HepG2 (cell line): ENCODE measurements at regions not wholly inside any gene's neighbourhood (a gene's known extent, or its start where the extent isn't known, plus 50 kb on each side); places are given as distances from the start of the nearest gene placed in this dataset.

Experiments
- ATAC-seq: fragments of 200-7000 bp; cut with Tn5 transposase; 3 replicates; pipeline ENCODE4 v1.9.1; 2020; ENCODE audit warnings: mild to moderate bottlenecking, moderate library complexity
- BruUV-seq: library from RNA; stranded (reverse); fragments of 400-500 nt; replicated peaks from 2 replicates; lab custom pipeline; 2021; lab: Mats Ljungman, UMichigan
- CTCF ChIA-PET: fragments of 300-600 bp; formaldehyde crosslinking; extraction: SDS; loops from one replicate; lab custom pipeline; 2021; ENCODE audit warnings: low total read pairs, inconsistent platforms, low intra/inter-chr PET ratio; lab: Yijun Ruan, JAX
- POLR2A ChIA-PET: fragments of 350-600 bp; sonication (Branson Sonifier 250); formaldehyde crosslinking; loops from one replicate; lab custom pipeline; 2020; ENCODE audit warnings: antibody characterized with exemption, inconsistent platforms; lab: Yijun Ruan, JAX
- DNase-seq: peaks from one replicate; pipeline ENCODE4 v3.0.0-alpha.2; 2015; ENCODE audit warnings: low spot score
- FAIRE-seq: peaks from 3 replicates; lab custom pipeline; 2011; peaks lifted over from hg19 to GRCh38; lab: Jason Lieb, UNC
- H2AFZ ChIP-seq: one replicate; pipeline ENCODE4 v1.6.1; 2011; ENCODE audit warnings: low read length, inconsistent platforms
- H3K27ac ChIP-seq: fragments of 300-600 bp; 3 replicates; pipeline ENCODE4 v1.8.0; 2011; ENCODE audit warnings: mixed run types, mild to moderate bottlenecking, mixed read lengths, low read length, inconsistent platforms; ENCODE audit not compliant: insufficient read depth; ENCODE audit errors: extremely low read length
- H3K27me3 ChIP-seq, 2 experiments: fragments of 200-600 bp in 1 of 2; 2 replicates in 1 of 2; 3 replicates in 1 of 2; pipeline versions ENCODE4 v1.6.0 to v1.8.0; 2011; ENCODE audit warnings: low read length in 2 of 2, mild to moderate bottlenecking in 2 of 2, moderate library complexity in 2 of 2, inconsistent platforms in 1 of 2; ENCODE audit not compliant: insufficient read depth in 2 of 2, control insufficient read depth in 1 of 2
- H3K36me3 ChIP-seq, 2 experiments: fragments of 200-600 bp in 1 of 2; replicated peaks in 1 of 2; 2 replicates in 1 of 2; 3 replicates in 1 of 2; pipeline versions ENCODE4 v1.5.1 to v1.8.0; 2011; ENCODE audit warnings: low read length in 2 of 2, inconsistent platforms in 1 of 2; ENCODE audit not compliant: insufficient read depth in 2 of 2, control insufficient read depth in 1 of 2
- H3K4me1 ChIP-seq: 2 replicates; pipeline ENCODE4 v1.5.1; 2012; ENCODE audit warnings: low read length, inconsistent platforms; ENCODE audit not compliant: insufficient read depth
- H3K4me2 ChIP-seq: 2 replicates; pipeline ENCODE4 v1.6.0; 2011; ENCODE audit warnings: low read depth, low read length, inconsistent platforms
- H3K4me3 ChIP-seq, 3 experiments: fragments of 200-600 bp in 1 of 3; sonication (generic), shearing (Covaris generic) in 1 of 3; replicated peaks in 1 of 3; 2 replicates each; pipeline ENCODE4 v1.5.1; 2011 to 2016; ENCODE audit warnings: low read length in 3 of 3, inconsistent platforms in 2 of 3, low read depth in 2 of 3, mild to moderate bottlenecking in 2 of 3, control low read depth in 1 of 3, mixed read lengths in 1 of 3; ENCODE audit not compliant: insufficient read depth in 1 of 3
- H3K79me2 ChIP-seq: one replicate; pipeline ENCODE4 v1.6.1; 2011; ENCODE audit warnings: low read length, inconsistent platforms; ENCODE audit not compliant: insufficient read depth
- H3K9ac ChIP-seq: 2 replicates; pipeline ENCODE4 v1.6.0; 2011; ENCODE audit warnings: mild to moderate bottlenecking, low read depth, low read length, inconsistent platforms; ENCODE audit not compliant: insufficient read depth
- H3K9me3 ChIP-seq: 2 replicates; pipeline ENCODE4 v1.5.1; 2012; ENCODE audit warnings: mild to moderate bottlenecking, low read length
- H4K20me1 ChIP-seq: 2 replicates; pipeline ENCODE4 v1.6.0; 2011; ENCODE audit warnings: inconsistent platforms, mild to moderate bottlenecking, low read length, moderate library complexity; ENCODE audit not compliant: insufficient read depth
- BCL6 ChIP-seq: IDR thresholded peaks from 2 replicates; pipeline ENCODE4 v1.6.1; 2016; ENCODE audit warnings: missing genetic modification reagents, missing compliant biosample characterization
- ETS1 ChIP-seq: sonication (generic); formaldehyde crosslinking; IDR thresholded peaks from 2 replicates; pipeline ENCODE4 v1.4.0; 2020; ENCODE audit warnings: missing genetic modification reagents
- FOSL1 ChIP-seq: sonication (generic); formaldehyde crosslinking; IDR thresholded peaks from 2 replicates; pipeline ENCODE4 v1.9.0; 2021; ENCODE audit warnings: missing genetic modification reagents, borderline replicate concordance
- GABPA ChIP-seq, 2 experiments: IDR thresholded peaks; 2 replicates each; pipeline ENCODE4 v1.6.1; 2011 to 2016; ENCODE audit warnings: low read depth in 2 of 2, low read length in 1 of 2, missing biosample characterization in 1 of 2, missing genetic modification characterization in 1 of 2
- JUND ChIP-seq: sonication (generic); formaldehyde crosslinking; IDR thresholded peaks from 2 replicates; pipeline ENCODE4 v1.8.0; 2022; ENCODE audit warnings: mild to moderate bottlenecking, missing genetic modification reagents
- KLF6 ChIP-seq: IDR thresholded peaks from 2 replicates; pipeline ENCODE4 v1.8.0; 2016; ENCODE audit warnings: missing biosample characterization, missing genetic modification reagents
- NFATC3 ChIP-seq: sonication (generic); formaldehyde crosslinking; IDR thresholded peaks from 2 replicates; pipeline ENCODE4 v1.5.1; 2020; ENCODE audit warnings: mild to moderate bottlenecking, missing genetic modification reagents
- NFE2L1 ChIP-seq: sonication (generic); formaldehyde crosslinking; IDR thresholded peaks from 2 replicates; pipeline ENCODE4 v1.4.0; 2020; ENCODE audit warnings: missing genetic modification reagents, mild to moderate bottlenecking, borderline replicate concordance
- TFAP4 ChIP-seq: sonication (generic); IDR thresholded peaks from 2 replicates; pipeline ENCODE4 v1.6.1; 2016; ENCODE audit warnings: low read depth, borderline replicate concordance
- USF2 ChIP-seq, 2 experiments: sonication (generic) in 1 of 2; formaldehyde crosslinking in 1 of 2; IDR thresholded peaks; 2 replicates each; pipeline versions ENCODE4 v1.5.1 to v1.6.1; 2011 to 2020; ENCODE audit warnings: borderline replicate concordance in 1 of 2, low read depth in 1 of 2, low read length in 1 of 2, mild to moderate bottlenecking in 1 of 2, missing genetic modification reagents in 1 of 2, moderate library complexity in 1 of 2
- ZFP36 ChIP-seq: fragments of 150-350 bp; IDR thresholded peaks from 2 replicates; pipeline ENCODE4 v1.6.1; 2018; ENCODE audit warnings: borderline replicate concordance, low read length, low read depth; ENCODE audit not compliant: partially characterized antibody
- ZNF264 ChIP-seq: sonication (generic); formaldehyde crosslinking; IDR thresholded peaks from 2 replicates; pipeline ENCODE4 v1.4.0; 2020; ENCODE audit warnings: missing genetic modification reagents
- ZNF354B ChIP-seq: sonication (generic); formaldehyde crosslinking; IDR thresholded peaks from 2 replicates; pipeline ENCODE4 v1.8.0; 2022; ENCODE audit warnings: mild to moderate bottlenecking, missing genetic modification reagents
- ZNF430 ChIP-seq: sonication (generic); formaldehyde crosslinking; IDR thresholded peaks from 2 replicates; pipeline ENCODE4 v1.9.0; 2021; ENCODE audit warnings: mild to moderate bottlenecking, missing genetic modification reagents
- ZNF446 ChIP-seq: sonication (generic); formaldehyde crosslinking; IDR thresholded peaks from 2 replicates; pipeline ENCODE4 v1.5.0; 2020; ENCODE audit warnings: mild to moderate bottlenecking, missing genetic modification reagents
- ZNF580 ChIP-seq: IDR thresholded peaks from 2 replicates; pipeline ENCODE4 v1.6.1; 2016; ENCODE audit warnings: low read depth, borderline replicate concordance
- ZNF800 ChIP-seq: sonication (generic); formaldehyde crosslinking; IDR thresholded peaks from 2 replicates; pipeline ENCODE4 v1.4.0; 2020; ENCODE audit warnings: missing genetic modification reagents
- WGBS: methylation state at CpG from one replicate; pipeline ENCODE4 v1.1.6; 2017; ENCODE audit warnings: low lambda C conversion rate; 5-methylcytosine and 5-hydroxymethylcytosine counted together
- in situ Hi-C: cut with HindIII; loops from 2 replicates; pipeline ENCODE4 v1.10.0; 2017; ENCODE audit warnings: low pct_unique_long_range_greater_than_20kb; ENCODE audit not compliant: extremely low pct_ligation_motif_present
- intact Hi-C: fragments of 100-400 bp; cut with micrococcal nuclease; formaldehyde crosslinking; loops from one replicate; pipeline ENCODE4 v1.10.0; 2022; ENCODE audit not compliant: unreplicated experiment

GRCh38 chr2:63658176-63658968, 69.6 kb downstream of the MDH1 start:
- Histone ChIP-seq H3K9ac (no peak overlapping the region), H3K9me3 (no peaks in the 10 kb centered on the region), H3K4me1 (peaks cover 8% of the 10 kb centered on the region; the same call in 1 of the 2 replicates), H3K4me2 (no peak overlapping the region), H3K36me3 (no peaks in the 10 kb centered on the region), H3K27me3 (no peaks in the 10 kb centered on the region), H4K20me1 (no peaks in the 10 kb centered on the region), H3K27ac (no peak overlapping the region), H3K79me2 (no peaks in the 10 kb centered on the region), H3K4me3 (no peak overlapping the region), H2AFZ (no peak overlapping the region)
- ChIA-PET POLR2A (no interaction called here), CTCF (no interaction called here)
- DNase-seq (no peak), ATAC-seq (no peak), FAIRE-seq (no peak)
- in situ Hi-C loops: no loop called here
- BruUV-seq: no TSS peak
- intact Hi-C loops: no loop called here
- WGBS: 46% methylated on average over 3 of the region's 3 CpGs
- TF ChIP-seq NFE2L1 (CRISPR knock-in tag): no peak
- no peak for TF ChIP-seq ZNF430
- no peak for TF ChIP-seq ZNF800 (CRISPR knock-in tag)
- TF ChIP-seq BCL6 (CRISPR knock-in tag): no peak
- TF ChIP-seq ZNF580 (CRISPR knock-in tag): no peak
- TF ChIP-seq TFAP4: no peak
- TF ChIP-seq ZNF354B (CRISPR knock-in tag): no peak
- TF ChIP-seq ETS1 (CRISPR knock-in tag): no peak
- TF ChIP-seq FOSL1: no peak
- TF ChIP-seq GABPA (IDR thresholded peaks at IDR 0.05; ENCODE audit: low read depth, low read length): no peak
- TF ChIP-seq GABPA (CRISPR knock-in tag; IDR thresholded peaks at IDR 0.05; ENCODE audit: low read depth): no peak
- TF ChIP-seq KLF6: no peak
- no peak for TF ChIP-seq ZFP36
- TF ChIP-seq NFATC3 (CRISPR knock-in tag): no peak
- TF ChIP-seq ZNF446 (CRISPR knock-in tag): no peak
- TF ChIP-seq USF2 (IDR thresholded peaks at IDR 0.05; ENCODE audit: low read depth, low read length): no peak
- TF ChIP-seq USF2 (CRISPR knock-in tag; IDR thresholded peaks at IDR 0.05; ENCODE audit: borderline replicate concordance): no peak
- no peak for TF ChIP-seq JUND (CRISPR knock-in tag)
- TF ChIP-seq ZNF264 (CRISPR knock-in tag): no peak
